ENCODE measurements at regions not wholly inside any gene's neighbourhood (a gene's known extent, or its start where the extent isn't known, plus 50 kb on each side); places are given as distances from the start of the nearest gene placed in this dataset.

DNA sequence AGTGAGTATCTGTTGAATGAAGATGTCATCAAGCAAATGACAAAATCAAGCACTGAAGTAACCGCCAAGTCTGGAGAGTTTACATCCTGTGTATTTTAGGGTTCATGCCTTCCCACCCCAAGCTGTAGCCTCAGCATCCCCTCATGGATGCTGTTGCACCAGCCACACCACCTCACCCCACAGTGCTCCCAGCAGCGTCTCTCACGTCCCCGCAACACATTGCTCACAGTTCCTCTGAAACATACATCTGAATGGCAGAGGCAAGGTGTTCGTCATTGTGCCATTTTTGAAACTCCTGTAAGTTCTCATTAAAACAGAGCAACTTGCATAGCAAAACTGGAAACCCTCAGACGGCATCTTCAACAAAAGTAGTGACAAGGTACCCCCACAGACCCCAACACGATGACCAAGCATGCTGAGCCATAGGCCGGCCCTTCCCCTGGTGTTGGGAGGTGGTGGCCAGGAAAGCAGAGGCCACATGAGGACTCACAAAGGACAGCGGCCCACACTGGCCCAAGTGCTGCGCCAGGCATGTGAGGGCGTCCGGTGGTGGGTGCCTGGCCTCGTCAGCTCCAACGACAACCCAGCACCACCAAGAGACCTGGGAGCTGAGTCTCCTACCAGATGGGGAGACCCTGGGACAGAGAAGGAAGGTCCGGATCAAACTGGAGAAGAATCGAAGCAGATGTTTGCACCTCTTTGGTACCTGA, 456.5 kb downstream of the EIPR1 start:
- TF ChIP-seq POLR2A (IDR thresholded peaks at IDR 0.05) (no peak), CTCF (IDR thresholded peaks at IDR 0.05) (no peak)

All from thyroid gland (tissue), 4 donors.